Endothelial cell (in vitro differentiated cells): ENCODE measurements at regions not wholly inside any gene's neighbourhood (a gene's known extent, or its start where the extent isn't known, plus 50 kb on each side); places are given as distances from the start of the nearest gene placed in this dataset.

Source experiments
- DNase-seq: peaks from one replicate; pipeline ENCODE4 v3.0.0; 2021; ENCODE audit warnings: low spot score
- H3K27ac Mint-ChIP-seq: one replicate; pipeline ENCODE4 v1.8.0; 2021; ENCODE audit warnings: mixed read lengths, inconsistent platforms; ENCODE audit not compliant: unreplicated experiment
- H3K27me3 Mint-ChIP-seq: one replicate; pipeline ENCODE4 v1.8.0; 2021; ENCODE audit warnings: mild to moderate bottlenecking, moderate library complexity, mixed read lengths, inconsistent platforms; ENCODE audit not compliant: unreplicated experiment
- H3K36me3 Mint-ChIP-seq: one replicate; pipeline ENCODE4 v1.8.0; 2021; ENCODE audit warnings: mild to moderate bottlenecking, low read depth, mixed read lengths, inconsistent platforms; ENCODE audit not compliant: unreplicated experiment
- H3K4me1 Mint-ChIP-seq: one replicate; pipeline ENCODE4 v1.8.0; 2021; ENCODE audit warnings: mild to moderate bottlenecking, mixed read lengths, inconsistent platforms; ENCODE audit not compliant: unreplicated experiment
- H3K4me3 Mint-ChIP-seq: one replicate; pipeline ENCODE4 v1.8.0; 2021; ENCODE audit warnings: mild to moderate bottlenecking, mixed read lengths, inconsistent platforms; ENCODE audit not compliant: unreplicated experiment
- H3K9me3 Mint-ChIP-seq: one replicate; pipeline ENCODE4 v1.8.0; 2021; ENCODE audit warnings: mixed read lengths, inconsistent platforms; ENCODE audit not compliant: unreplicated experiment
- CTCF ChIP-seq: fragments of 200-600 bp; sonication (generic); IDR thresholded peaks from one replicate; pipeline ENCODE4 v1.5.0; 2021; ENCODE audit warnings: antibody characterized with exemption; ENCODE audit not compliant: unreplicated experiment

GRCh38 chr12:90659060-90659459, 295.9 kb downstream of the CCER1 start:
- no peak for DNase-seq
- Mint-ChIP-seq H3K4me1 (no peaks in the 10 kb centered on the region), H3K36me3 (no peaks in the 10 kb centered on the region), H3K9me3 (no peaks in the 10 kb centered on the region), H3K4me3 (no peak overlapping the region), H3K27me3 (no peaks in the 10 kb centered on the region), H3K27ac (no peak overlapping the region)
- no peak for TF ChIP-seq CTCF

- no peak overlapping the region for H3K4me3 Mint-ChIP-seq
- TF ChIP-seq CTCF, result no peak
- no peaks in the 10 kb centered on the region for H3K4me1 Mint-ChIP-seq
- no peak for DNase-seq
- H3K9me3 Mint-ChIP-seq, result no peaks in the 10 kb centered on the region
- H3K36me3 Mint-ChIP-seq, result no peaks in the 10 kb centered on the region
- no peak overlapping the region for H3K27ac Mint-ChIP-seq
- H3K27me3 Mint-ChIP-seq, result no peaks in the 10 kb centered on the region
Observed at GRCh38 chr12:90653040-90653439, 301.9 kb downstream of the CCER1 start.

GRCh38 chr12:90652280-90652679, 302.7 kb downstream of the CCER1 start:
- Mint-ChIP-seq H3K36me3 (no peaks in the 10 kb centered on the region), H3K4me1 (no peaks in the 10 kb centered on the region), H3K27me3 (no peaks in the 10 kb centered on the region), H3K27ac (no peak overlapping the region), H3K4me3 (no peak overlapping the region), H3K9me3 (no peaks in the 10 kb centered on the region)
- no peak for TF ChIP-seq CTCF
- no peak for DNase-seq

GRCh38 chr12:90645181-90645580, 309.8 kb downstream of the CCER1 start:
- Mint-ChIP-seq H3K4me3 (no peak overlapping the region), H3K27me3 (no peaks in the 10 kb centered on the region), H3K9me3 (no peaks in the 10 kb centered on the region), H3K36me3 (no peaks in the 10 kb centered on the region), H3K4me1 (no peaks in the 10 kb centered on the region), H3K27ac (no peak overlapping the region)
- no peak for DNase-seq
- TF ChIP-seq CTCF, result no peak

- Mint-ChIP-seq H3K27me3 (no peaks in the 10 kb centered on the region), H3K9me3 (no peaks in the 10 kb centered on the region)
Observed at GRCh38 chr12:90631591-90632212, 323.3 kb downstream of the CCER1 start.

More at GRCh38 chr12:90631591-90632212, 323.3 kb downstream of the CCER1 start:
- no peak overlapping the region for H3K27ac Mint-ChIP-seq
- no peak overlapping the region for H3K4me3 Mint-ChIP-seq
- no peaks in the 10 kb centered on the region for H3K36me3 Mint-ChIP-seq
- DNase-seq, result no peak
- TF ChIP-seq CTCF, result no peak
- no peaks in the 10 kb centered on the region for H3K4me1 Mint-ChIP-seq
